OCI-LY3 (cell line): ENCODE measurements at regions not wholly inside any gene's neighbourhood (a gene's known extent, or its start where the extent isn't known, plus 50 kb on each side); places are given as distances from the start of the nearest gene placed in this dataset.

Experiments
- H2AFZ ChIP-seq: fragments of 200-600, 300-600 bp; shearing (Covaris generic); 2 replicates; pipeline ENCODE4 v1.6.0; 2014; ENCODE audit warnings: antibody characterized with exemption, low read depth, low read length
- H3K27ac ChIP-seq: fragments of 200-600, 300-600 bp; sonication (generic); 2 replicates; pipeline ENCODE4 v1.5.1; 2014; ENCODE audit warnings: mild to moderate bottlenecking, low read length, moderate library complexity, mixed read lengths
- H3K27me3 ChIP-seq: fragments of 200-600, 300-600 bp; sonication (generic); 2 replicates; pipeline ENCODE4 v1.6.1; 2014; ENCODE audit warnings: low read depth, low read length, mixed read lengths
- H3K36me3 ChIP-seq: fragments of 200-600, 300-600 bp; sonication (generic); replicated peaks from 2 replicates; pipeline ENCODE3; 2014; ENCODE audit warnings: low read depth, low read length, mixed read lengths
- H3K4me1 ChIP-seq: fragments of 300-600, 200-600 bp; sonication (generic); 2 replicates; pipeline ENCODE4 v1.6.1; 2014; ENCODE audit warnings: low read length, mixed read lengths
- H3K4me2 ChIP-seq: fragments of 200-600, 300-600 bp; sonication (generic); 2 replicates; pipeline ENCODE4 v1.6.1; 2014; ENCODE audit warnings: low read length, mixed read lengths
- H3K4me3 ChIP-seq: fragments of 300-600, 200-600 bp; sonication (generic); 2 replicates; pipeline ENCODE4 v1.5.1; 2014; ENCODE audit warnings: antibody characterized with exemption, mild to moderate bottlenecking, low read length, moderate library complexity
- H3K79me2 ChIP-seq: fragments of 300-600, 200-600 bp; shearing (Covaris generic); 2 replicates; pipeline ENCODE4 v1.6.1; 2014; ENCODE audit warnings: mild to moderate bottlenecking, low read length, mixed read lengths
- H3K9ac ChIP-seq: fragments of 300-600, 200-600 bp; shearing (Covaris generic); 2 replicates; pipeline ENCODE4 v1.6.0; 2014; ENCODE audit warnings: mild to moderate bottlenecking, low read length, moderate library complexity
- H3K9me3 ChIP-seq: fragments of 200-600, 300-600 bp; shearing (Covaris generic); 2 replicates; pipeline ENCODE4 v1.6.1; 2014; ENCODE audit warnings: low read length, mixed read lengths; ENCODE audit not compliant: insufficient read depth
- H4K20me1 ChIP-seq: fragments of 200-600, 300-600 bp; sonication (generic); 2 replicates; pipeline ENCODE4 v1.6.1; 2016; ENCODE audit warnings: low read length, mixed read lengths; ENCODE audit not compliant: insufficient read depth
- CTCF ChIP-seq: fragments of 200-600, 300-600 bp; sonication (generic); IDR thresholded peaks from 2 replicates; pipeline ENCODE4 v1.5.1; 2014; ENCODE audit warnings: antibody characterized with exemption, low read length, low read depth
- EZH2phosphoT487 ChIP-seq: fragments of 200-600 bp; shearing (Covaris generic); IDR thresholded peaks from 2 replicates; pipeline ENCODE4 v1.6.1; 2018; ENCODE audit warnings: antibody characterized with exemption, mixed run types, low read depth

- no peaks in the 10 kb centered on the region for H3K4me1 ChIP-seq
- H3K4me2 ChIP-seq, result no peak overlapping the region
- no peak overlapping the region for H3K27ac ChIP-seq
- no peak overlapping the region for H3K4me3 ChIP-seq
- TF ChIP-seq EZH2phosphoT487 (no peak), CTCF (peak; percentile 26)
- H2AFZ ChIP-seq, result no peak overlapping the region
- no peaks in the 10 kb centered on the region for H3K36me3 ChIP-seq
- H3K79me2 ChIP-seq, result no peaks in the 10 kb centered on the region
- H3K27me3 ChIP-seq, result peaks cover 35% of the 10 kb centered on the region
- H3K9ac ChIP-seq, result no peak overlapping the region
- no peaks in the 10 kb centered on the region for H3K9me3 ChIP-seq
- H4K20me1 ChIP-seq, result no peaks in the 10 kb centered on the region
Observed at GRCh38 chr13:111531505-111531904, 211.1 kb downstream of the TEX29 start.

GRCh38 chr13:111532111-111532510 lies 211.7 kb downstream of the TEX29 start:
- H3K9me3 ChIP-seq, result no peaks in the 10 kb centered on the region
- H3K79me2 ChIP-seq, result no peaks in the 10 kb centered on the region
- H3K27ac ChIP-seq, result no peak overlapping the region
- H3K27me3 ChIP-seq, result peaks cover 35% of the 10 kb centered on the region
- no peak overlapping the region for H3K4me3 ChIP-seq
- no peaks in the 10 kb centered on the region for H3K4me1 ChIP-seq
- no peaks in the 10 kb centered on the region for H4K20me1 ChIP-seq
- H2AFZ ChIP-seq, result no peak overlapping the region
- H3K4me2 ChIP-seq, result no peak overlapping the region
- H3K36me3 ChIP-seq, result no peaks in the 10 kb centered on the region
- TF ChIP-seq EZH2phosphoT487, result no peak
- no peak for TF ChIP-seq CTCF
- no peak overlapping the region for H3K9ac ChIP-seq

- no peaks in the 10 kb centered on the region for H4K20me1 ChIP-seq
- H3K79me2 ChIP-seq, result no peaks in the 10 kb centered on the region
- H3K4me3 ChIP-seq, result no peak overlapping the region
- no peaks in the 10 kb centered on the region for H3K9me3 ChIP-seq
- H3K4me2 ChIP-seq, result no peak overlapping the region
- H3K9ac ChIP-seq, result no peak overlapping the region
- no peak overlapping the region for H2AFZ ChIP-seq
- H3K27me3 ChIP-seq, result peaks cover 35% of the 10 kb centered on the region
- no peak for TF ChIP-seq CTCF
- no peak for TF ChIP-seq EZH2phosphoT487
- H3K36me3 ChIP-seq, result no peaks in the 10 kb centered on the region
- H3K27ac ChIP-seq, result no peak overlapping the region
- no peaks in the 10 kb centered on the region for H3K4me1 ChIP-seq
Observed at GRCh38 chr13:111533900-111534683, 213.7 kb downstream of the TEX29 start.

- TF ChIP-seq EZH2phosphoT487 (no peak), CTCF (no peak)
- H3K4me3 ChIP-seq, result no peak overlapping the region
- H4K20me1 ChIP-seq, result no peaks in the 10 kb centered on the region
- no peaks in the 10 kb centered on the region for H3K79me2 ChIP-seq
- peaks cover 35% of the 10 kb centered on the region for H3K27me3 ChIP-seq
- H3K9ac ChIP-seq, result no peak overlapping the region
- H3K9me3 ChIP-seq, result no peaks in the 10 kb centered on the region
- H2AFZ ChIP-seq, result no peak overlapping the region
- H3K27ac ChIP-seq, result no peak overlapping the region
- no peaks in the 10 kb centered on the region for H3K36me3 ChIP-seq
- H3K4me2 ChIP-seq, result no peak overlapping the region
- H3K4me1 ChIP-seq, result no peaks in the 10 kb centered on the region
Observed at GRCh38 chr13:111534751-111535522, 214.5 kb downstream of the TEX29 start.
